SK-N-SH (cell line): ENCODE measurements at regions not wholly inside any gene's neighbourhood (a gene's known extent, or its start where the extent isn't known, plus 50 kb on each side); places are given as distances from the start of the nearest gene placed in this dataset.

Experiments used
- EP300 ChIP-seq, 2 experiments: IDR thresholded peaks; 2 replicates each; pipeline versions ENCODE4 v1.4.0 to v1.6.1; 2012; ENCODE audit warnings: borderline replicate concordance in 1 of 2, low read depth in 1 of 2, low read length in 1 of 2
- EZH2phosphoT487 ChIP-seq: fragments of 200-600 bp; sonication (generic); IDR thresholded peaks from 2 replicates; pipeline ENCODE4 v1.6.1; 2017; ENCODE audit warnings: low read depth, mixed run types, mild to moderate bottlenecking, antibody characterized with exemption, moderate library complexity, borderline replicate concordance
- FOXJ3 ChIP-seq: sonication (generic); formaldehyde crosslinking; IDR thresholded peaks from 2 replicates; pipeline ENCODE4 v1.5.1; 2020; ENCODE audit warnings: mild to moderate bottlenecking, missing genetic modification reagents
- JUND ChIP-seq: IDR thresholded peaks from 2 replicates; pipeline ENCODE4 v1.4.0; 2012
- MXI1 ChIP-seq: IDR thresholded peaks from 2 replicates; pipeline ENCODE4 v1.6.1; 2012; ENCODE audit warnings: mild to moderate bottlenecking, low read depth, low read length, improper control_type of control experiment
- NRF1 ChIP-seq: IDR thresholded peaks from 2 replicates; pipeline ENCODE4 v1.6.1; 2012; ENCODE audit warnings: low read depth, mild to moderate bottlenecking, low read length
- POLR2AphosphoS5 ChIP-seq: IDR thresholded peaks from 2 replicates; pipeline ENCODE4 v1.6.1; 2012; ENCODE audit warnings: low read depth, low read length
- RXRA ChIP-seq: IDR thresholded peaks from 2 replicates; pipeline ENCODE4 v1.4.0; 2012; ENCODE audit warnings: low read depth, mild to moderate bottlenecking, borderline replicate concordance
- SIN3A ChIP-seq: IDR thresholded peaks from 2 replicates; pipeline ENCODE4 v1.6.1; 2012; ENCODE audit warnings: low read depth, mild to moderate bottlenecking, low read length, moderate library complexity, borderline replicate concordance
- SMC3 ChIP-seq: IDR thresholded peaks from 2 replicates; pipeline ENCODE4 v1.6.1; 2012; ENCODE audit warnings: low read depth, low read length, improper control_type of control experiment
- TF ChIP-seq, protein P1 (sequence below): fragments of 200-600 bp; sonication (generic); IDR thresholded peaks from 2 replicates; pipeline ENCODE4 v1.6.1; 2017; ENCODE audit warnings: antibody characterized with exemption, mild to moderate bottlenecking, moderate library complexity

GRCh38 chr13:33525763-33526162, 240.2 kb upstream of the STARD13 start:
- TF ChIP-seq, protein P1, sequence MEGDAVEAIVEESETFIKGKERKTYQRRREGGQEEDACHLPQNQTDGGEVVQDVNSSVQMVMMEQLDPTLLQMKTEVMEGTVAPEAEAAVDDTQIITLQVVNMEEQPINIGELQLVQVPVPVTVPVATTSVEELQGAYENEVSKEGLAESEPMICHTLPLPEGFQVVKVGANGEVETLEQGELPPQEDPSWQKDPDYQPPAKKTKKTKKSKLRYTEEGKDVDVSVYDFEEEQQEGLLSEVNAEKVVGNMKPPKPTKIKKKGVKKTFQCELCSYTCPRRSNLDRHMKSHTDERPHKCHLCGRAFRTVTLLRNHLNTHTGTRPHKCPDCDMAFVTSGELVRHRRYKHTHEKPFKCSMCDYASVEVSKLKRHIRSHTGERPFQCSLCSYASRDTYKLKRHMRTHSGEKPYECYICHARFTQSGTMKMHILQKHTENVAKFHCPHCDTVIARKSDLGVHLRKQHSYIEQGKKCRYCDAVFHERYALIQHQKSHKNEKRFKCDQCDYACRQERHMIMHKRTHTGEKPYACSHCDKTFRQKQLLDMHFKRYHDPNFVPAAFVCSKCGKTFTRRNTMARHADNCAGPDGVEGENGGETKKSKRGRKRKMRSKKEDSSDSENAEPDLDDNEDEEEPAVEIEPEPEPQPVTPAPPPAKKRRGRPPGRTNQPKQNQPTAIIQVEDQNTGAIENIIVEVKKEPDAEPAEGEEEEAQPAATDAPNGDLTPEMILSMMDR = no peak
- TF ChIP-seq POLR2AphosphoS5 = no peak
- no peak for TF ChIP-seq NRF1
- TF ChIP-seq EP300 (IDR thresholded peaks at IDR 0.05; ENCODE audit: borderline replicate concordance in 1 of 2, low read depth in 1 of 2, low read length in 1 of 2) = no peak
- TF ChIP-seq SMC3 = no peak
- TF ChIP-seq SIN3A = no peak
- TF ChIP-seq JUND = no peak
- TF ChIP-seq RXRA = no peak
- TF ChIP-seq FOXJ3 (CRISPR knock-in tag) = no peak
- TF ChIP-seq MXI1 = no peak
- TF ChIP-seq EZH2phosphoT487 = no peak
